ENCODE measurements at regions not wholly inside any gene's neighbourhood (a gene's known extent, or its start where the extent isn't known, plus 50 kb on each side); places are given as distances from the start of the nearest gene placed in this dataset.
"Not testable (repeated sequence)": the region's sequence is repeated elsewhere in the genome, so short reads cannot be mapped to it uniquely, and the experiment has no call there.

DNA sequence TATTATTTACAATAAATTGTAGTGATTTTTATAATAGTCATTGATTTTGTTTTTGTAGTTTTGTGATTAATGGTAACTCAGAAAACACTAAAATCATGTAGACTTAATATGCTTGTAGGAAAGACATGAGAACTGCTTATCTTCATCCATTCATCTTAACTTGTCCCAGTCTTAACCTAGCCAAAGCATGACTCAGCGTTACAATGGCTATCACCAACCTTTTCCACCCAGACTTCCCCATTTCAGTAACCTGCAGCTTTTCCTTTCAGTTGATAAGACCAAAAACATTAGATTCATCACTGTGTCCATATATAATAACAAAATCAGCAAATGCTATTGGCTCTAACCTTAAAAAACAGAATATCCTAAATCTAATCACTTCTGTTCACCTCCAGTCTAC is 106.2 kb upstream of the KLF8 start:
- 50 to 76% (median 59%) methylated on average over 1 of the region's 1 CpG for WGBS, 4 donors
- TF ChIP-seq POLR2A (IDR thresholded peaks at IDR 0.05) = no peak
- TF ChIP-seq, protein P1, sequence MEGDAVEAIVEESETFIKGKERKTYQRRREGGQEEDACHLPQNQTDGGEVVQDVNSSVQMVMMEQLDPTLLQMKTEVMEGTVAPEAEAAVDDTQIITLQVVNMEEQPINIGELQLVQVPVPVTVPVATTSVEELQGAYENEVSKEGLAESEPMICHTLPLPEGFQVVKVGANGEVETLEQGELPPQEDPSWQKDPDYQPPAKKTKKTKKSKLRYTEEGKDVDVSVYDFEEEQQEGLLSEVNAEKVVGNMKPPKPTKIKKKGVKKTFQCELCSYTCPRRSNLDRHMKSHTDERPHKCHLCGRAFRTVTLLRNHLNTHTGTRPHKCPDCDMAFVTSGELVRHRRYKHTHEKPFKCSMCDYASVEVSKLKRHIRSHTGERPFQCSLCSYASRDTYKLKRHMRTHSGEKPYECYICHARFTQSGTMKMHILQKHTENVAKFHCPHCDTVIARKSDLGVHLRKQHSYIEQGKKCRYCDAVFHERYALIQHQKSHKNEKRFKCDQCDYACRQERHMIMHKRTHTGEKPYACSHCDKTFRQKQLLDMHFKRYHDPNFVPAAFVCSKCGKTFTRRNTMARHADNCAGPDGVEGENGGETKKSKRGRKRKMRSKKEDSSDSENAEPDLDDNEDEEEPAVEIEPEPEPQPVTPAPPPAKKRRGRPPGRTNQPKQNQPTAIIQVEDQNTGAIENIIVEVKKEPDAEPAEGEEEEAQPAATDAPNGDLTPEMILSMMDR (IDR thresholded peaks at IDR 0.05) = no peak
- no peaks in the 10 kb centered on the region for H3K9me3 ChIP-seq (replicated peaks in 1 of 3)
- no peaks in the 10 kb centered on the region for H3K4me1 ChIP-seq (replicated peaks in 1 of 2)
- H3K27me3 ChIP-seq = peaks cover 9% of the 10 kb centered on the region
- H3K27ac ChIP-seq = no peak overlapping the region
- DNase-seq = no peak
- no peak overlapping the region for H3K4me3 ChIP-seq
- no peaks in the 10 kb centered on the region for H3K36me3 ChIP-seq (replicated peaks in 1 of 2)
- intact Hi-C loops (cut with DNase I) = no loop called here

DNA sequence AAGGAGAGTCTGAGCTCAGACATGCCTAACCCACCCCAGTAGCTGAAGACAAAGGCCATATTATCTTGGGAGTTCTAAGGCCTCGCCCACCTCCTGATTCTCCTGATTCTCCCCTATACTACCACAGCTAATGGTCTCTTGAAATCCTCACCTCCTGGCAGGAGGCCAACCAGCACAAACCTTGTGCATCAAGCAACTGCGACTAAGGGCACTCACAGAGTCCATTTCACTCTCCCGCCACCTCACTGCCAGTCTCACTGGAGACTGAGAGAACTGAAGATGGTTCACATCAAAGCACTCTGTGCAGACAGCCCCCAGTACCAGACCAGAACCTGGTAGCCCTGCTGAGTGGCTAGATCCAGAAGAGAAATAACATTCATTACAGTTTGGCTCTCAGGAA is 102.1 kb upstream of the KLF8 start:
- H3K4me1 ChIP-seq (replicated peaks in 1 of 2) = no peaks in the 10 kb centered on the region
- H3K27ac ChIP-seq = no peak overlapping the region
- H3K9me3 ChIP-seq (replicated peaks in 1 of 3) = no peaks in the 10 kb centered on the region
- WGBS, 4 donors = 72 to 100% (median 96%) methylated on average over 1 to 3 of the region's 3 CpGs
- no peak for DNase-seq
- no peak for TF ChIP-seq POLR2A (IDR thresholded peaks at IDR 0.05)
- TF ChIP-seq, protein P1 (IDR thresholded peaks at IDR 0.05) = no peak
- no peaks in the 10 kb centered on the region for H3K36me3 ChIP-seq (replicated peaks in 1 of 2)
- peaks cover 9% of the 10 kb centered on the region for H3K27me3 ChIP-seq
- H3K4me3 ChIP-seq = no peak overlapping the region
- intact Hi-C loops (cut with DNase I) = no loop called here

- DNase-seq = no peak
- no peak for TF ChIP-seq POLR2A (IDR thresholded peaks at IDR 0.05)
- TF ChIP-seq, protein P1 (IDR thresholded peaks at IDR 0.05) = no peak
- WGBS, 4 donors = 73 to 94% (median 80%) methylated on average over 1 to 3 of the region's 3 CpGs
- no peak overlapping the region for H3K4me3 ChIP-seq
- no peaks in the 10 kb centered on the region for H3K9me3 ChIP-seq (replicated peaks in 1 of 3)
- H3K4me1 ChIP-seq (replicated peaks in 1 of 2) = no peaks in the 10 kb centered on the region
- intact Hi-C loops (cut with DNase I) = no loop called here
- peaks cover 6% of the 10 kb centered on the region for H3K27me3 ChIP-seq
- no peaks in the 10 kb centered on the region for H3K36me3 ChIP-seq (replicated peaks in 1 of 2)
- H3K27ac ChIP-seq = no peak overlapping the region
These were observed 101.7 kb upstream of the KLF8 start for GRCh38 chrX:56130436-56130835.

- H3K9me3 ChIP-seq (replicated peaks in 1 of 3); H3K4me3 ChIP-seq; H3K27ac ChIP-seq; DNase-seq; intact Hi-C loops (cut with DNase I); H3K36me3 ChIP-seq (replicated peaks in 1 of 2); H3K4me1 ChIP-seq (replicated peaks in 1 of 2); H3K27me3 ChIP-seq: not testable (repeated sequence)
- no CpG with 5 or more reads among the region's 1 CpG for WGBS, 4 donors
These were observed 68.0 kb upstream of the KLF8 start for GRCh38 chrX:56164135-56164534.
